ENCODE measurements at regions not wholly inside any gene's neighbourhood (a gene's known extent, or its start where the extent isn't known, plus 50 kb on each side); places are given as distances from the start of the nearest gene placed in this dataset.
A peak's percentile ranks its signal among the peaks of the same experiment; 100 is the strongest.

GRCh38 chr11:107218123-107219013 is 200.1 kb upstream of the GUCY1A2 start:
- no peak for DNase-seq

DNA sequence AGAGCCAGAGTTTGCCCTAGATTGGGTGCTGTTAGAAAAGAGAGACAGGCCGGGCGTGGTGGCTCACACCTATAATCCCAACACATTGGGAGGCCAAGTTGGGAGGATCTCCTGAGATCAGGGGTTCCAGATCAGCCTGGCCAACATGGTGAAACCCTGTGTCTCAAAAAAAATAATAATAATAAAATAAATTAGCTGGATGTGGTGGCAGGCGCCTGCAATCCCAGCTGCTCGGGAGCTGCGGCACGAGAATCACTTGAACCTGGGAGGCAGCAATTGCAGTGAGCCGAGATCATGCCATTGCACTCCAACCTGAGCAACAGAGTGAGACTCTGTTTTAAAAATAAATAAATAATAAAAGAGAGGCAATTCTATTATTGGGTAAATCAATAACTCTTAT is 199.2 kb upstream of the GUCY1A2 start:
- no peak for DNase-seq

DNA sequence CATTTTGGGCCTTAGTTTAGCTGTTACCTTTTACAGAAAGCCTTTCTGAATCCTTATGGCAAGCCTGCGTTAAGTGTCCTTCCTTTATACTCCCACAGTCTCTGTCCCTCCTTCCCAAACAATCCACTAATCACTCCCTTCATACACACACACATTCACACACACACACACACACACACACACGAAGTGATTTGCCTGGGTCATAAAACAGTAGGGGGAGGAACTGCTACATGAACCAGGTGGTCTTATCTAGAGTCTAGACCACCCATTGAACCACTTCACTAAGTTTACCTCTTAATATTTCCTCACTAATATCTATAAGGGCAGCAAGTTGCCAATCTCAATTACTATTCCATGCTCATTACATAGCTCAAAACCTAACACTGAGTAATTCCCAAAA is 196.7 kb upstream of the GUCY1A2 start:
- DNase-seq: no peak

GRCh38 chr11:107203656-107204055 is 185.4 kb upstream of the GUCY1A2 start:
- DNase-seq: no peak

DNA sequence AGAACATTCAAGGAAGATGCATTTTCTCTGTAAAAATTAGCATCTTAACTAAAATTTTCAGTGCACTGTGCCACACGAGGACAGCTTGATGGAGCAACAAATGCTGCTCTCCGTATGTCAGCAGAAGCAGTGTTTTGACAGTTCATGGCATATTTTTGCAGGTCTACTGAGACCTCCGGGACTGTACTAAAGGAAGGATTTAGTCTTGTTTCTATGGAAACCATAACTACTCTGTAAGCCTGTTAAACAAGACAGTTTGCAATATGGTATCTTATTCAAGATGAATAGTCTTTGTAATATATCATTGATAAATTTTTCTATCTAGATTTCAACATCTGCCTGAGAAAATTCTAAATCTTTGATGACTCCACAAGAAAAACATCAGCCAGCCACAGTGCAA is 184.0 kb upstream of the GUCY1A2 start:
- peak; percentile 7 for DNase-seq

DNA sequence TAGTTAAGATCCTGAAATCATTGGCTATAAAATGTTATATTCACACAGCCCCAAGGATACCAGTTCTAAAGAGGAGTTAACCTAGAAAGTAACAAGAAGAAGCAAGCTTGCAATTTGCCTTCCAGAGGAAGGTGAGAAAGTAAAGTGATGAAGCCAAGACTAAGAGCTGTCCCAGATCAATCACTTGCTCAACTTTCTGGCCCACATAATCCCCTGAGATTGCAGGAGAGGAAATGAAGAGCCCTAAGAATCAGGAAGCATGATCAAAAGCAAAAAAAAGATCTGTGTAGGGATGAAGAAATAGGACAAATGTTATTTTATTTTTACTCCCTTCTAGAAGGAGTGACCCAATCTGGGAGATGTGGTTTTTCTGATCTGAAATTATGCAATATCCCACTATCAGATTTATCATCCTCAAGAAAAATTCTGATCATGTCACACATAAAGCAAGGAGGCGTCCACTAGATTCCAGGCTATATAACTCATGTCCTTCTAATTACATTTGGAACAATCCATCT is 180.3 kb upstream of the GUCY1A2 start:
- DNase-seq: no peak

- DNase-seq: no peak
Observed at GRCh38 chr11:107197932-107198331, 179.7 kb upstream of the GUCY1A2 start.

DNA sequence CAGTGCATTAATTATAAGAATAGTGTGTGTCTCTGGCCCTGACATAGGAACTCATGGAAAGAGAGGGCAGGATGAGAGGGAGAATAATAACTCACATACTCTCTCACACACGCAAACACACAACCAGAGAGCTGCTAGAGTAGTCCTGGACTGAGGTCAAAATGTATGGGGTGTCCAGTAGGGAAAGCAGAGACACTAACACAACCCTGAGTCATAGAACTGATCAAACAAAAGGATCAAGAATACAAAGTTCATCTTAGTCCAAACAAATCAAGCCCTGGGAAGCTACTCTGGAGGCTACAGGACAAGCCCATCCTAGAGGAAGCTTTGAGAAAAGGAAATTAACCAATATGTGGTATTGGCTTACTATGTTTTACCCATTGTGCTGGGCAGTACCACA is 178.5 kb upstream of the GUCY1A2 start:
- no peak for DNase-seq

GRCh38 chr11:107184986-107185385 is 166.7 kb upstream of the GUCY1A2 start:
- DNase-seq: no peak

- no peak for DNase-seq
Observed at GRCh38 chr11:107183953-107184352, 165.7 kb upstream of the GUCY1A2 start.

DNA sequence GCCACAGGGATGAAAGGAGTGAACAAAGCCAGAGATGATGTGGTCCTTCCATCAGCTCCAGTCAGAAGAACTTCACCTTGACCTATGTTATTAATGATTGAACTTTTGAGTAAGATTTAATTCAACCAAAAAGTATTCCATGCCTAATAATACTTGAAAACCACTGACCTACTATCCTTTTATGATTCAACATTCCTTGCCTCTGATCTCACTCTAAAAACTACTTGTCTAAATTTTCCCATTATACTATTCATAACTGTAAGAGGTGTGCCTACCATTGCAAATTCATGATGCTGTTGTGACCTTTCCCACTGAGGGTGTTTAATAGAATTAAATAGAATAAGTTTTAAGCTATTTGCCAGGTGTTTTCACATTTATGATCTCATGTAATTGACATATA is 164.7 kb upstream of the GUCY1A2 start:
- no peak for DNase-seq

DNA sequence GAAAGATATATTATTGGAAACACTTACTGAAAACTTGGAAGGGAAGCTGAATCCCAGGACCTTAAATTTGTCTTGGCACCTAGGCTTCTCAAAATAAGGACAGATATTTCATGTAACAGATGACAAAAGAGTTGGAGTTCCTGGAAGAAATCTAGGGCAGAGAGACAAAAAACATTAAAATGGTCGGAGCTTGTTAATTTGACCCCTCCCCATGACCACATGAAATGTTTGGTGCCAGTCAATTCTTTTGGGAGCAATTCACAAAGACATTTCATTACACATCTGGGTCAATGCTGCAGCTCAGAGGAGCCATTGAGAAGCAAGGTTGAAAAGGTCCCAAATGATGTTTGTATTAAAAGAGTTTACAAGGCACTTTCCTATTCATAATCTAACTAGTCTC is 162.0 kb upstream of the GUCY1A2 start:
- DNase-seq: no peak

DNA sequence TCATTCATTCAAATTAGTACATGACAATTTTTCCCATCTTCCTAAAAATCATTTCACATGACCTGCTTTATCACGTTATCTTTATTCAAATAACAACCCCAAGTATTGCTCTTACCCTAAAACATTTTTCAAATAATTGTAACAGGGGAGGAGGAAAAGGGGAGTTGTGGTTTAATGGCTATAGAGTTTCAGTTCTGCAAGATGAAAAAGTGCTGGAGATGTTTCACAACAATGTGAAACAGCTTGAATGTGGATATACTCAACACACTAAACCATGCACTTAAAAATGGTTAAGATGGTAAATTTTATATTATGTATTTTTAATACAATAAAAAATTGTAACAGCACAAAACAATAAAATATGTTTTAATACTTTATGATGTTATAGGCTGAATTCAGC is 161.6 kb upstream of the GUCY1A2 start:
- no peak for DNase-seq

GRCh38 chr11:107177106-107177477 is 158.8 kb upstream of the GUCY1A2 start:
- DNase-seq: no peak

DNA sequence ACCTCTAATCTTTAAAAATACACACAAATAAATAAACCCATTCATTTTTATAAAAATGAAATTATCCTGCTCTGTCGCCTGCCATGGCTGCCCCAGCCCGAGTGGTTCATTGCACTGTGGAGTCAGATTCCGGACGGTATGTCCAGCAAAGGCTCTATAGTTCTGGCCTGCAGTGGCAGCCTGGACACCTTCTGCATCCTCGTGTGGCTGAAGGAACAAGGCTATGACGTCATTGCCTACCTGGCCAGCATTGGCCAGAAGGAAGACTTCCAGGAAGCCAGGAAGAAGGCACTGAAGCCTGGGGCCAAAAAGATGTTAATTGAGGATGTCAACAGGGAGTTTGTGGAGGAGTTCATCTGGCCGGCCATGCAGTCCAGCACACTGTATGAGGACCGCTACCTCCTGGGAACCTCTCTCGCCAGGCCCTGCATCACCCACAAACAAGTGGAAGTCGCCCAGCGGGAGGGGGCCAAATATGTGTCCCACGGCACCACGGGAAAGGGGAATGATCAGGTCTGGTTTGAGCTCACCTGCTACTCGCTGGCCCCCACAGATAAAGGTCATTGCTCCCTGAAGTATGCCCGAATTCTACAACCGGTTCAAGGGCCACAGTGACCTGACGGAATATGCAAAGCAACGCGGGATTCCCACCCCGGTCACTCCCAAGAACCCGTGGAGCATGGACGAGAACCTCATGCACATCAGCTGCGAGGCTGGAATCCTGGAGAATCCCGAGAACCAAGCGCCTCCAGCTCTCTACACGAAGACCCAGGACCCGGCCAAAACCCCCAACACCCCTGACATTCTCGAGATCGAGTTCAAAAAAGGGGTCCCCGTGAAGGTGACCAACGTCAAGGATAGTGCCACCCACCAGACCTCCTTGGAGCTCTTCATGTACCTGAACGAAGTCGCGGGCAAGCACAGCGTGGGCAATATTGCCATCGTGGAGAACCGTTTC is 158.2 kb upstream of the GUCY1A2 start:
- DNase-seq: no peak

GRCh38 chr11:107174856-107175255 is 156.6 kb upstream of the GUCY1A2 start:
- no peak for DNase-seq

GRCh38 chr11:107172996-107173395 is 154.7 kb upstream of the GUCY1A2 start:
- DNase-seq: no peak

- no peak for DNase-seq
Observed at GRCh38 chr11:107157809-107158187, 139.5 kb upstream of the GUCY1A2 start.

DNA sequence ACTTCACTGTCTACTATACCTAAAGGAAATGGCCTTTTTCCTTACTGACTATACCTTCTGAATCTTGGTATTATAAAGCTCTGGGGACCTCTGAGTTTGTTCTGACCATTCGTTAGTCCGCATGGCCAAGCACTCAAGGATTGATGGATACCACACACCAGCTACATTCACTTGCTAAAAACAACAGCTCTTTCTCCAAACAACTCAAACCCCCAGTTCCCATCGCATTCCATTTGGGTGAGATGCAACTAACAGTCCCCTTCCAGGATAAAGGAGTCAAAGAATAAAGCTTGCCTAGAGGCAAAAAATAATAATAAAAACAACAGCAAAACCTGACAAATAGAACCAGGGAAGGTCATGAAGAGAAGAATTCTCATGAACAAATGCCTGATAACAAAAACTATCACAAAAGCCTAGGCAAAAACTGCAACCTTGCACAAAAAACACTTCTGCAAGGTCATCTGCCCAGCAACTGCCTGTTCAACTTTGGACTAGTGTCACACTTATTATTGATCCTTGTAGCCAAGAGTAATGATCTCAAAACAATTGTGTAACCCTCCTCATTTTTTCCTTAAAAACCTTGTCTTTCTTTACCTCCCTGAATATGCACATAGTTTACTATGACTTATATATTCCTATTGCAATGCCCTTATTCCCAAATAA is 139.0 kb upstream of the GUCY1A2 start:
- DNase-seq: no peak

- DNase-seq: no peak
Observed at GRCh38 chr11:107151579-107151978, 133.3 kb upstream of the GUCY1A2 start.

GRCh38 chr11:107151158-107151557 is 132.9 kb upstream of the GUCY1A2 start:
- DNase-seq: no peak

GRCh38 chr11:107140983-107141382 is 122.7 kb upstream of the GUCY1A2 start:
- peak; percentile 32 for DNase-seq

DNA sequence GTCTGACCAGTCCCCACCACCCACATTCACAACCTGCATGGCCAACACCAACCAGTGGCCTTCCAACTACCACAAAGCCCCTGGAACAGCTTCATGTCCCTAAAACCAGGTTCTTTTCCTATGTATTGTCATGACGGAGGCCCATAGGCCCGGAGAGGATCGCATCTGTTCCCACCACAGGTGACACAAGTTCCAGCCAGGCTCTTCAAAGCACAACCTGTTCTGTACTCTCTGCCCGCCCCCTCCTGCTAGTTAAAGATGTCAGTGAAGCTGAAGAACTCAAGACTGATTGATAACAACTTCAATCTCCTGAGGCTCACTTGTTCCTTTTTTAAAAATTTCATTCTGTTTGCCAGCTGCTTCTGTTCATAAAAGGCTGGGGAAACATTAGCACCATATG is 121.1 kb upstream of the GUCY1A2 start:
- DNase-seq: no peak

All from tongue (tissue), 1 donor.